Osteocyte (in vitro differentiated cells): ENCODE measurements at regions not wholly inside any gene's neighbourhood (a gene's known extent, or its start where the extent isn't known, plus 50 kb on each side); places are given as distances from the start of the nearest gene placed in this dataset.
A peak's percentile ranks its signal among the peaks of the same experiment; 100 is the strongest.

Experiments
- DNase-seq: peaks from one replicate; pipeline ENCODE4 v3.0.0; 2021; ENCODE audit warnings: mixed read lengths; ENCODE audit not compliant: unreplicated experiment; ENCODE audit errors: extremely low spot score
- H3K27ac Mint-ChIP-seq: one replicate; pipeline ENCODE4 v1.8.0; 2021; ENCODE audit warnings: mild to moderate bottlenecking, mixed read lengths; ENCODE audit not compliant: unreplicated experiment
- H3K27me3 Mint-ChIP-seq: one replicate; pipeline ENCODE4 v1.8.0; 2021; ENCODE audit warnings: mixed read lengths; ENCODE audit not compliant: unreplicated experiment
- H3K36me3 Mint-ChIP-seq: one replicate; pipeline ENCODE4 v1.8.0; 2021; ENCODE audit warnings: mixed read lengths; ENCODE audit not compliant: unreplicated experiment
- H3K4me1 Mint-ChIP-seq: one replicate; pipeline ENCODE4 v1.8.0; 2021; ENCODE audit warnings: mixed read lengths; ENCODE audit not compliant: unreplicated experiment
- H3K4me3 Mint-ChIP-seq: one replicate; pipeline ENCODE4 v1.8.0; 2021; ENCODE audit warnings: mild to moderate bottlenecking, moderate library complexity, mixed read lengths; ENCODE audit not compliant: unreplicated experiment
- H3K9me3 Mint-ChIP-seq: one replicate; pipeline ENCODE4 v1.8.0; 2021; ENCODE audit warnings: mixed read lengths; ENCODE audit not compliant: unreplicated experiment
- TF ChIP-seq, protein P1 (sequence below): fragments of 200-600 bp; sonication (generic); IDR thresholded peaks from 2 replicates; pipeline ENCODE4 v1.5.0; 2021; ENCODE audit warnings: antibody characterized with exemption, mild to moderate bottlenecking, moderate library complexity

DNA sequence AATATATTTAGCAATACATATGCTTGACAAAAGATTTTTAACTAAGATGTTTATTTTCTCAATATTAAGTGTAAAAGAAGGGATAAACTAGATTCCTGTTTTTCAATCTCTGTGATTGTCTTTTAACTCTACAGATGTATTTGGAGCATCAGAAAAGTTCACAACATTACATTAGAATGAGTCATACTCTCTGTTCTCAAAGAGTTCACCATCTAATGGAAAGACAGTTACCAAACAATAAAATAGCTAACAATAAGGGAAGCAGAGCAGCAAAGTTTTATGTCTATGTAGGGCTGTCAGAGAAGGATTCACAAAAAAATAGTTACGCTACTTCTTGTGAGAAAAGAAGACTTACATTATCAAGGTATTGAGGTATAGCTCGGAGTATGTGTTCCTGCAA, 109.2 kb upstream of the MAP2 start:
- TF ChIP-seq, protein P1, sequence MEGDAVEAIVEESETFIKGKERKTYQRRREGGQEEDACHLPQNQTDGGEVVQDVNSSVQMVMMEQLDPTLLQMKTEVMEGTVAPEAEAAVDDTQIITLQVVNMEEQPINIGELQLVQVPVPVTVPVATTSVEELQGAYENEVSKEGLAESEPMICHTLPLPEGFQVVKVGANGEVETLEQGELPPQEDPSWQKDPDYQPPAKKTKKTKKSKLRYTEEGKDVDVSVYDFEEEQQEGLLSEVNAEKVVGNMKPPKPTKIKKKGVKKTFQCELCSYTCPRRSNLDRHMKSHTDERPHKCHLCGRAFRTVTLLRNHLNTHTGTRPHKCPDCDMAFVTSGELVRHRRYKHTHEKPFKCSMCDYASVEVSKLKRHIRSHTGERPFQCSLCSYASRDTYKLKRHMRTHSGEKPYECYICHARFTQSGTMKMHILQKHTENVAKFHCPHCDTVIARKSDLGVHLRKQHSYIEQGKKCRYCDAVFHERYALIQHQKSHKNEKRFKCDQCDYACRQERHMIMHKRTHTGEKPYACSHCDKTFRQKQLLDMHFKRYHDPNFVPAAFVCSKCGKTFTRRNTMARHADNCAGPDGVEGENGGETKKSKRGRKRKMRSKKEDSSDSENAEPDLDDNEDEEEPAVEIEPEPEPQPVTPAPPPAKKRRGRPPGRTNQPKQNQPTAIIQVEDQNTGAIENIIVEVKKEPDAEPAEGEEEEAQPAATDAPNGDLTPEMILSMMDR = no peak
- Mint-ChIP-seq H3K27ac (no peak overlapping the region), H3K36me3 (no peaks in the 10 kb centered on the region), H3K4me3 (no peak overlapping the region), H3K9me3 (no peaks in the 10 kb centered on the region), H3K4me1 (no peaks in the 10 kb centered on the region), H3K27me3 (peaks cover 6% of the 10 kb centered on the region)
- DNase-seq = no peak

DNA sequence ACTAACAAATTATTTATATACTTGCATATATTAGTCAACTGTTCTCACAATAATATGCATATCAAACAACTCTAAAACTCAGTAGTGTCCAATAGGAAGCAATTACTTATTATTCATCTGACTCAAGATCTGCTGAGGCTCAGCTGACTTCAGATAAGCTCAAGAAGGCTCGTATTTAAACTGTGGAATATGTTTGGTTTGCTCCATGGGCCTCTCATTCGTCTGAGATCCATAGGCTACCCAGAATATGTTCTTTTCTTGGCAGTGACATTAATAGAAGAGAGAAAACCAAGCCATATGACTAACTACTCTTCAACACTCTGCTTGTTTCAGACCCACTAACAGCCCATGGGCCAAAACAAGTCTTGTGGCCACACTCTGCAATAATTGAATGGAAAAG, 107.7 kb upstream of the MAP2 start:
- no peak for DNase-seq
- Mint-ChIP-seq H3K27ac (no peak overlapping the region), H3K27me3 (peaks cover 4% of the 10 kb centered on the region), H3K4me1 (no peaks in the 10 kb centered on the region), H3K36me3 (no peaks in the 10 kb centered on the region), H3K9me3 (no peaks in the 10 kb centered on the region), H3K4me3 (no peak overlapping the region)
- TF ChIP-seq, protein P1 = no peak

DNA sequence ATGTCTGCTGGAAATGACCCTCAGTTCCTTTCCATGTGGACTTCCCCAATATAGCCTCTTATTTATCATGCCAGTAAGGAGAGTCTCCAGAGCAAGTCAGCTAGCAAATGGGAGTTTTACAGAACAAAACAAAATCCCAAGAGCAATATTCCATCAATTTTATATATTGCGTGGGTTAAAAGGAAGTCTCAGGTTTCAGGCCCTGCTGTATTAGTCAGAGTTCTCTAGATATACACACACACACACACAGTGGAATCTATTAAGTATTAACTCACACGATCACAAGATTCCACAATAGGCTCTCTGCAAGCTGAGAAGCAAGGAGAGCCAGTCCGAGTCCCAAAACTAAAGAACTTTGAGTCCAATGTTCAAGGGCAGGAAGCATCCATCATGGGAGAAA, 102.8 kb upstream of the MAP2 start:
- H3K27me3 Mint-ChIP-seq = peaks cover 7% of the 10 kb centered on the region
- H3K36me3 Mint-ChIP-seq = no peaks in the 10 kb centered on the region
- TF ChIP-seq, protein P1 = no peak
- no peaks in the 10 kb centered on the region for H3K9me3 Mint-ChIP-seq
- no peak overlapping the region for H3K27ac Mint-ChIP-seq
- H3K4me3 Mint-ChIP-seq = no peak overlapping the region
- no peak for DNase-seq
- no peaks in the 10 kb centered on the region for H3K4me1 Mint-ChIP-seq

DNA sequence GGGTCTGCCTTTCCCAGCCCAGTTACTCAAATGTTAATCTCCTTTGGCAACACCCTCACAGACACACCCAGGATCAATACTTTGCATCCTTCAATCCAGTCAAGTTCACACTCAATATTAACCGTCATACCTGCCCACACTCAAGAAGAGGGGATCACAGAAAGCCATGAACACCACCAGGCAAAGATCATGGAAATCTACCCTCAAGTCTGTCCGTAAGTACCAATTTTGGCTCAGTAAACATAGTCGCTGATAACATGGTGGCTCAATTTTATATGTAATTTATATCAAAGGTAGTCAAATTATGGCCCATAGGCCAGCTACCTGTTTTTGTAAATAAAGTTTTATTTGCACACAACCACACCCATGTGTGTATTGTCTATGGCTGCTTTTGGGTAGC, 102.3 kb upstream of the MAP2 start:
- H3K4me3 Mint-ChIP-seq = no peak overlapping the region
- H3K36me3 Mint-ChIP-seq = no peaks in the 10 kb centered on the region
- DNase-seq = no peak
- no peak overlapping the region for H3K27ac Mint-ChIP-seq
- TF ChIP-seq, protein P1 = no peak
- H3K27me3 Mint-ChIP-seq = peaks cover 7% of the 10 kb centered on the region
- no peaks in the 10 kb centered on the region for H3K9me3 Mint-ChIP-seq
- H3K4me1 Mint-ChIP-seq = no peaks in the 10 kb centered on the region

DNA sequence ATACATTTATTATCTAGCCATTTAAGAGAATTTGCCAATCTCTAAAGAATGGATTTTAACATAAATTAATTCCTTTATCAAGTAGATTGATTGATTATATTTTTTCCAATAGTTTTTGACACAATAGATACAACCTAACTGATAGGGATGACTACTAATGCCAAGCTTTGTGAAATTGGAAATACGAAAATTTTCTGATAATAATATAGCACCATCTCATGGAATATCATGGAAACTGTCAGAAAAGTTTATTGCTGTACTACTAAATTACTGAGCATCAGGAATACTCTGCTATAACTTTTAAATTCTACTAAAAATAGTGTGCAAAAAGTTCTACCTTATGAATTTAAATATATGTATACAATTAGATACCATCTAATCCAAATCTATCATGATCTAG, 101.8 kb upstream of the MAP2 start:
- H3K4me1 Mint-ChIP-seq = no peaks in the 10 kb centered on the region
- H3K27me3 Mint-ChIP-seq = peaks cover 7% of the 10 kb centered on the region
- no peak for DNase-seq
- H3K4me3 Mint-ChIP-seq = no peak overlapping the region
- no peaks in the 10 kb centered on the region for H3K36me3 Mint-ChIP-seq
- no peaks in the 10 kb centered on the region for H3K9me3 Mint-ChIP-seq
- no peak overlapping the region for H3K27ac Mint-ChIP-seq
- TF ChIP-seq, protein P1 = peak; percentile 19
